Stimulated activated CD8-positive, alpha-beta memory T cell treated with anti-CD3 and anti-CD28 coated beads, Interleukin-15, amount 100 ng/mL, for 48 hours (primary cell): ENCODE measurements at regions not wholly inside any gene's neighbourhood (a gene's known extent, or its start where the extent isn't known, plus 50 kb on each side); places are given as distances from the start of the nearest gene placed in this dataset.

Source experiments
- DNase-seq, 2 donors: peaks; one replicate each; pipeline ENCODE4 v3.0.0-alpha.2; 2020; ENCODE audit warnings: low read depth in 2 of 2

DNA sequence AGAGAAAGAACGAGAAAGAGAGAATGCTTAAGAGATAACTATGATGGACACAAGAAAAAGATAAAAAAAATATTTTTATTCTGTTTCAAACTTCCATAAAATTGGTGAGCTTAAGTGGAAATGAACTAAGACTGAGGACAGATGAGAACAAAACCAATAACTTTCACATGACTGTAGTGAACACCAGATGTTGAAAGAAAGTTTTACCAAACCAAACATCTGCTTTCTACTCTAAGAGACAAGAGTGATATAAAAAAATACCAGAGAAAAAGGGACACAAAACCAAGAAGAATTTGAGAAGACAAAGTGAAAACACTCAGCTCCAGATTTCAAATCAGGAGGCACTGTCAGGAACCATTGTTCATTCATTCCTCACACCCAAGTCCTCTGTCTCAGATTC lies 147.9 kb downstream of the IMPG2 start:
- DNase-seq, result no peak

DNA sequence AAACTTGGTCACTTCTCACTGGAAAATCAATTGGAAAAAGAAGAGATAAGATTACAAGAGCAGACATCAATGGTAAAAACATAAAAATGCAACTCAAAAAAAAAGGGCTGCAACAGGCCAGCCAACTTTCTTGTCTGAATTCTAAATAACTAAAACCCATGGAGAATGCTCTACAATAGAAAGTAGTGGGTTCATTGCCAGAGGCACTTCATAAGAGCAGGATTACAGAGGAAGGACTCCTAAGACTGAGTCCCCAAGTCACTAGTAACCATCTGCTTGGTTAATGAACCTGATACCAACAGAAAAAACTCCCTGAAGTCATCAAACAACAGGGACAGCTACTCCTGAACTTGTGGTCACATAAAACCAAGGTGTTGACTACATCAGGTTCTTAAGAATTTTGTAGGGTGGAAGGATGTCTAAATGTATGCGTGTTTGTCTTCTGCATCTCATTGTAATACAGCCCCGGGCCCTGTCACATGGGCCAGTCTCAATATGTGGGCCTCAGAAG lies 148.6 kb downstream of the IMPG2 start:
- no peak for DNase-seq

DNA sequence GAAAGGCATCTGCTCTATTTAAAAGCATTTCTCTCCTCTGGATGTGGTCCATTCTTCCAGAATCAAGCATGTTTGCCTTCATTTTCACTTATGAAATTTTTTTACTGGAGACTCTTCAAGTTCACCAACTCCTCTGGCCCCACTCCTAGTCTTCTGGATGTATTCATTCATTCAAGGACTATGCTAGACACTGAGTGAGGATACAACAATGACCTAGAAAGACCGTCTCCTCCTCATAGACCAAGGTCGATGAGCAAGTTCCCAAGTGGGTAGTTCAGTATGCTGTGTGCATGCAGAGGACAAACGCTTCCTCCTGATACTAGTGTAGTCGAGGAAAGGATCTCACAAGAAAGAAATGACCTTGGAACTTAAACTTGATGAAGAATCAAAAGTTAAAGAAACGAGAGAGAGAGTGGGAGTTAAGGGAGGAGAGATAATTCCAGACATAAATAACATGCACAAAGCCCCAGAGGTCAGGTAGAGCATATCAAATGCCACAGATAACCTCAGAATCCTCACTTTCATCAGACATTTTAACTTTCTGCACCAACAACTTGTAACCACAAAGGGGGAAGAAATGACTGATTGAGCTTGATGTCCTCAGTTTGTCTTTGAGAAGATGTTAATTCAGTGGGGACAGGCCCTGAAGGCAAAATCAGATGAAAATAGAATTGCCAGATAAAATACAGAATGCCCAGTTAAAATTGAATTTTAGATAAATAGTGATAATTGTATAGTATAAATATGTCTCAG lies 149.4 kb downstream of the IMPG2 start:
- DNase-seq, result no peak

DNA sequence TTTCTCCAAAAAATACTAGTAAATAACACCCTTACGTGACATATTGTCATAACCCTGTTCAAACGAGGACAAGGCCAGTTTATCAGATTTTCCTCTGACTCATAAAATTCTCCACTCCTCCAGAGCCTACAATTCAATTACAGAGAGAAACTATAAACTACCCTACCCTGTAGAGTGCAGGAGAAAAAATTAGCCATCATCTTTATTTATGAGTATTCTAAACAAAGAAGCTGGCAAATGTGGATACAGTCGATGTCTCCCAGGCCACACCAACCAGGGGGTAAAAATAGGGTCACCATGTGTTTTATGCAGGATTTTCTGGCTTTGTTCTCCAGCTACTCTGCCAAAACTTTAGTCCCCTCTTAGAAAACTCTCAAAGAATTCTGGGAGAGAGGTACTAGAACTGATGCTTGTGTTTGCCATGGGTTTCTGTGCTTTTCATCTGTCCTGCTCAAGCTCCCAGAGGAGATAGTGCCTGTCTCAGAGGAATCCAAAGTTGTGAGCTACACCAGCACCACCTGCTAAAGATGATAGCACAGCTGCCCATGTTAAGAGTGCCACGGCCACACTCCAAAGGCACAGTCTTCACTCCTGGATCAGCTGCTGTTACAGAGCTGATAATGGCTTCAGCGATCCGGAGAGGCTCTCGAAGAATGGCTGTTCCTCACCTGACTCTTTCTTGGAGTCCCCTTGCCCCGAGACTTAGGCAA lies 150.2 kb downstream of the IMPG2 start:
- DNase-seq, result no peak

DNA sequence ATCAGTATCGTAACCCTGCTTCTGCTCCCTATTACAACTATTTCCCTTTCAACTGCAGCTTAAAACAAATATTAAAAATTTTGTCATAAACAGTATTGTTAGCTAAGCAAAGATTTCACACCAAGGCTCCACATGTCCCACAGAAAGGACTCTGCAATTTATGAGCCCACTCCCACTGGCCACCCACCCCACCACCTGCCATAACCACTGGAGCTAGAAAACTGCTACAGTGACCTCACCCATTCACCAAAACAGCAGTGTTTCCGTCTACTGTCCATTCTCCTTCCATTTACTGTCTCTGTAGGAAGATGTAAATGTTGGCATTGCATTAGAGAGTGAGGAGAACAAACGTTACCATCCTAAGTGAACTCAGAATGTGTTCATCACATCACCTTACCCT lies 150.9 kb downstream of the IMPG2 start:
- DNase-seq, result no peak

DNA sequence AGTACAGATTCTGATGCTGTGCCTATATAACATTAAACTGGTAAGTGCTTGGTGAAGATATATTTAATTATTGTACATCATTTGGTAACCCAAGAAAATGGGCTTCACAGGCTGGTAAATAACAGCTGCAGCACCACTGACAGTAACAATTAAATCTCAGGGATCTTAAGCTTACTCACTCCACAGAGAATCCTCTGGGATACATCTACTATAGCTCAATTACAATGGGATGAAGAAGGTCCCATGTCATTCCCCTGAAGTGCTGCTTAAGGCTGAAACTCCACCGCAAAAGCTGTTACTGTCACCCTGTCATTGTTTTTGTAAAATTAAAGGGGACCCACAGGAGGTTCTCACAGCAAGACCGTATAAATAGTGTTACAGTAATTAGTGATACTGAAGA lies 153.0 kb downstream of the IMPG2 start:
- no peak for DNase-seq

DNA sequence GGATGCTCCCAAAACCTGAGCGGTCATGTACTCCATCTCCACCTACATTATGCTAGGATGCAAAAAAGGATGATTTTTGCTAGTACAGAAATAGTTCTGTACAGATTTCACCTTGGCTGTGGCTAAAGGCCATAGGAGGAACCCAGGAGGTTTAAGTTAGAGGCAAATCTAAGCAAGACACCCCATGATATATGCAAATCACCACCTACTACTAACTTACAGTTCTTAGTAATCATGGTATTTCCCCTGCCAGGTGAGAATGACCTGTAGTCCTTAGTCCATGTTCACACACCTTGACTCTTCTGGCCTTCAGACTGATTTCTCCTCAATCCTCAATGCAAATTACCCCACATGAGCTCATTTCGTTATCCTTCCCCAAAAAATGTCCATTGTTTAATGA lies 154.2 kb downstream of the IMPG2 start:
- no peak for DNase-seq

DNA sequence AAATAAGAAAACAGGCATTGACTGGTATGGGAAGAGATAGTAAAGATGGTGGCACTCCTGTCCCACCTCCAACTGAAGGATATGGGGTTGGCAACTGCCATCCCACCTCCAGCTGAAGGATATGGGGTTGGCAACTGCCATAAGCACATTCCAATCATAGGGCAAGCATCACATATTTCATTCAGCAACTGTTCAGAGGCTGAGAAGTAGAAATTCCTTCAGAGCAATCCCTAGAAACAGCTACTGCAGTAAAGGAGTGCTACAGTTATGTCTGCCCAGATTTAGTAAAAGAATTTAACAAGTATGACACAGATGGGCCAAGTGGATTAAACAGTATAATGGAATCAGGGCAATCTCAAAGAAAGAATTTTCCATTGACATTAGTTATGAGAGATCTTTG lies 156.8 kb downstream of the IMPG2 start:
- no peak for DNase-seq

DNA sequence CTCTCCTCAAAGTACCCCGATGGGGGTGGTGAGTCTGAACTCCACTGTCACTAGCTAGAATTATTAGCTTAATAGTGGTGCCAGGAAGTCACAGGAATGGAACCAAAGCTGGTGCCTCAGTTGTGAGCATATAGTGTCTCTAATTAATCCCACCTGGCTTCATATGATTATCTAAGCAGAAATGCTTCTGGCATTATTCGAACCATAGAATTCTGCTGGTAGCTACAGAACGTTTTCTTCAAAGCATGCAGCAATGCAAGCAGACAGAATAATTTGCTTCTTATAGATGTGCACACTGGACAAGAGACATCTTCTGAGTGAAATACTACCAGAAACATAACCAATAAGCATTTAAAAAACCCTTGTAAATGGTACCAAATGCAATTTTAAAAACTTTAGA lies 160.9 kb downstream of the IMPG2 start:
- DNase-seq, result no peak

DNA sequence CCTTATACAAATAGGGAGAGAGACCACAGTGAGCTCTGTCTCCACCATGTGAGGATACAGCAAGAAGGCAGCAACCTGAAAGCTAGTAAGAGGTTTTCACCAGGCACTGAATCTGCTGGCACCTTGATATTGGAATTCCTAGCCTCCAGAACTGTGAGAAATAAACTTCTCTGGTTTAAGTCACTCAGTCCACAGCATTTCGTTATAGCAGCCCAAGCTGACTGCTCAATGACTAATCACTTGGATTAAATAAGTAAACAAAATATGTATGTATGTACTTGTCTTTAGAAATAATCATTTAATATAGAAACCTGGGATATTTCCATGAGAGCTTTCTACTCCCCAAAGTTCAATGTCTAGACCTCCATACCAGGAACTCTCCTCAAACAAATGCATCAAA lies 162.0 kb downstream of the IMPG2 start:
- no peak for DNase-seq

DNA sequence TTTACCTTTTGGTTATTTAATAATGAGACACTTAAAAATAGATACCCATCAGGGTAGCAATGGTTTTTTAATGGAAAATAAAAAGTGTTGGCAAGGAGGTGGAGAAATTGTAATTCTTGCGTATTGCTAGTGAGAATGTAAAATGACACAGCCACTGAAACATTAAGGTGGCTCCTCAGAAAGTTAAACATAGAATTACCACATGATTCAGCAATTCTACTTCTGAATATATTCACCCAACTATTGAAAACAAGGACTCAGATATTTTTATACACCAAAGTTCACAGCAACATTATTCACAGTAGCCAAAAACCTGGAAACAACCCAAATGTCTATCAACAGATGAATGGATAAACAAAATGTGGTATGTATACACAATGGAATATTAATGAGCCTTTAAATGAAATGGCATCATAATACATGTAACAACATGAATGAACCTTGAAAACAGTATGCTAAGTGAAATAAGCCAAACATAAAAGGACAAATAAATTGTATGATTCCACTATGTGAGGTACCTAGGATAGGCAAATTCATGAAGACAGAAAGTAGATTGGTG lies 163.5 kb downstream of the IMPG2 start:
- no peak for DNase-seq

DNA sequence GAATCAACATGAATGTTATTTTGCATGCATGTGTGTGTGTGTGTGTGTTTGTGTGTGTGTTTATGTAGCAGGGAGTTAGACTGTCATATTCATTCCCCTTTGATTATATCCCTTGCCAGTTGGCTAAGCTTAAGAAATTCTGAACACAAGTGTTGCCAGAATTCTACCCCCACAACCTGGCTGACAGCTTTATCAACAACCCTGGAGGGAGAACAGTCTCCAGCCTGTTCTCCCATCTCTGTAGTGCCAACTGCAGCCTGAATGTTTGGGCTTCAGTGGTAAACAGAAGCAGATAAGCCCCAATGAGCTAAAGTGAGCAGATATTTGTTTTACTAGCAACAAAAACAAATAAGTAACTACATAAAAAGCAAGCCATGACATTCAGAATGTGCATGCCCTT lies 162.6 kb upstream of the ABI3BP start:
- DNase-seq, result no peak

DNA sequence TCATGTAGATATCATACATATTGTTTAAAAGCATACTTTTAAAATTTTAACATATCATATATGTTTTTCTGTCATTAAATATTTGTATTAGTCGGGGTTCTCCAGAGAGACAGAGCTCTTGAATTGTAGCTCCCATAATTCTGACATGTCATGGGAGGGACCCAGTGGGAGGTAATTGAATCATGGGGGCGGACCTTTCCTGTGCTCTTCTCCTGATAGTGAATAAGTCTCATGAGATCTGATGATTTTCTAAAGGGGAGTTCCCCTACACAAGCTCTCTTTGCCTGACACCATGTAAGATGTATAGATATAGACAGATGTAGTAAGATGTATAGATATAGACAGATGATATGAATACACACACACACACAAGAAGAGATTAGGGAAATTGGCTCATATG lies 161.2 kb upstream of the ABI3BP start:
- DNase-seq, result no peak

DNA sequence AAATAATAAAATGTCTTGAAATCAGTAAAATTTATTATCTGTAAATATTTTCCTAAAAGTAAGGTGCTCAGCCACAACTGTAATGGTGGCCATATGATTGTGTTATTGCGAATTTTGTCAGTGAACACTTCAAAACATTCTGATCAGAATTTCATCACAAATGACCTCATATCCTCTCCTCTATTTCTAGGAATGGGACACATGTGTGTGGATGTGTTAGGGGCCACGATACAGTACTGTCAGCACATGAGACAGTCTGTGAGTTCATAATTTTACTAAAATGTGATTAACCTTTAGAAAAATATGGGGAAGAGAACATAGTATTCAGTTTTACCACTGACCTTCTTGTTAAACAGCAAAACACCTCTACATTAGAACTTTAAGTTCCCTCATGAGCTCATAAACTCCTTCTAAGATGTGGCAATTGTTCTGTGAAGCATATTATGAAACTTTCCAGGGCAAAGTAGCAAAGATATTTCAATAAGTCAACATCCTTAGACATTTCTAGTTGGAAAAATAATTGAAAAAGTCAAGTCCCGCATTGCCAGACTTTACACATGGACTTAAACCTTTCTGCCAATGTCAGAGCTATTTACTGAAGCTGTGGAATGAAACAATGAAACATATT lies 158.2 kb upstream of the ABI3BP start:
- DNase-seq, result no peak

DNA sequence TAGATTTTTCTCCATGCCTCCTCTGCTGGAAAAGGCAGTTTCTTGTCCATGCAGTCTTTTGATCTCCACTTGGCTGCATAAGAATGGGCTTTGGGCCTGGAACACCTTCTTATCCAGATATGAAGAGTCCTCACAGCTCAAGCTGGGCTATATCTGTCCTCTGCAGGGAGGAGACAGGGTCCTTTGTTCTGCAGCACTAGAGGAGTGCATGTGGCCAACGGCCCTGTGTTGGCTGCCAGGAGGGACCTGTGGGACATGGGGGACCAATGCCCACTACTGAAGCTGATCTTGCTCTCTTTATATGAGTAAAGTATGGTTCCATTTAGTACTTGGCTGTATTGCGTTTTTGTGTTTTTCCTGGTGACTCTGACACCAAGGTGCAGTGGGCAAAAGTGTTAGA lies 157.3 kb upstream of the ABI3BP start:
- DNase-seq, result no peak

DNA sequence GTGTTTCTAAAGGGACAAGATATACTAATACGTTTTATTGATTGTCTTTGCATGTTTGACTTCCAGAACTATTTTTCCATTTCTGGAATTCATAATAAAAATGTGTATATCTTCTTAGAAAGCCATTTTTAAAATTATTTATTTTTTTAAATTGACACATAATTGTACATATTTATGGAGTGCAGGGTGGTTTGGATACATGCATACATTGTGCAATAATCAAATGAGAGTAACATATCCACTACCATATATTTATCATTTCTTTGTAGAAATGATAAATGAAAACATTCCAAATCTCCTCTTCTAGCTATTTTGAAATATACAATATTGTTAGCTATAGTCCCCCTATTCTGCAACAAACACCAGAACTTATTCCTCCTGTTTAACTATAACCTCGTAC lies 156.5 kb upstream of the ABI3BP start:
- DNase-seq, result no peak

DNA sequence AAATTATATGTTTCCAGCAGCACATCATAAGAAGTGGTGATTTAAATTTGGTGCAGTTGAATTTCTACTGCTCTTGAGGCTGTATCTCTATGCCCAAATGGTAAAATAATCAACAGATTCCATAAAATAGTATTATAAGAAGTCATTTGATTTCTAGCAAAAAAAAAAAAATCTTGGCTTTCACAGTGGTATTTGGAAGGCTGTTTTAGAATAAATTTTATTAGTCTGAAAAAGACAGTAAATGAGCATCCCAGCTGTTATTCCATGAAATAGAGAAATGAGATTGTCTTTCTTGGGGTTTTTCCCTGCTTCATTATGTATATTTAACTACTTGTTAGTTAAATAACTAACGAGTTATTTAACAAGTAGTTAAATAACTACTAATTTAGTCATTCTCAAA lies 156.0 kb upstream of the ABI3BP start:
- no peak for DNase-seq

DNA sequence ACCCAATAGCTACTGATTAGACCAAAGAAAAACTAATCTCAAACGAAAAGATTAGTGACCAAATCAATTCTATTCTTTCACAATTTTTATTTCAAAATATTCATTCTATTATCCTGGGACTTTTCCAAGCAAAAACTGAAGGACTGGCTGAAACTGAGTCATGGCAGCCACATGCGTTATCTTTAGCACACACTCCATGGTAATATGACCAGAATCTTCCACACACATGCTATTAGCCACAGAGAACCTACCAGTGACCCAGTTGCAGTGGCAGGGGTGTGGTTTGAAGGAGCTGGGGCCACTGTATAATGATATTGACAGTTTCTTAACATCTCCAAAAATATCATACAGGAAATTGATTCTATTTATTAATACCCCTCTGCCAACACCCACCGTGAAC lies 154.8 kb upstream of the ABI3BP start:
- DNase-seq, result no peak

DNA sequence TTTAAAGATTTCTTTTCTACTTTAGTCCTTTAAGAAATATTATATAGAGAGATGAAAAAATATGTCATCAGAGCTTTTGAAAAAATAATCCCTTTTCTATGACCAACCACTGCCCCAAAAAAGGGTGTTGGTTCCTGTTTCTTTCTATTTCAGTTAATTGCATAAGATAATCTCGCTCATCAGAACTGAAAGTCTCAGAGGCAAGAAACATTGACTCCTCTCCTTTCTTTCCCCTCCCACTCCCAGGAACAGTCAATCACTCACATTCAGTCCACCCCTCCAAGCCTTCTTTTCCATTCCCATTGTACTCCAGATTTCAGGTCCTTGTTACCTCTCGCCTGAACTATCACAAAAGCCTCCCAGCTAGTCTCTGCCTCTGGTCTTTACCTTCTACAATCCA lies 153.7 kb upstream of the ABI3BP start:
- no peak for DNase-seq

DNA sequence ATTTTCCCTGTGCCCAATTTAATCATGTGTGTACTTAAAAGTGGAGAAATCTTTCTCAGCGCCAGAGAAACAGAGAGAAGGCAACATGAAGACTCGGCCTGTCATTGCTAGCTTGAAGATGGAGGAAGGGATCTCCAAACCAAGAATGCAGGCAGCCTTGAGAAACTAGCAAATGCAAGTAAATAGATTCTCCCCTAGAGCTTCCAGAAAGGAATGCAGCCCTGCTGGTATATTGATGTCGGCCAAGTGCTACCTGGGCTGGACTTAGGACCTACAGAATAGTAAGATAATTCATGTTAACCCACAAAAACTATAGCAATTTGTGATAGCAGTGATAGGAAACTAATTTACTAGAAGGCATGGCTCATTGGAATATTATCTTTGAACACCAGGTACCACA lies 150.9 kb upstream of the ABI3BP start:
- DNase-seq, result no peak

DNA sequence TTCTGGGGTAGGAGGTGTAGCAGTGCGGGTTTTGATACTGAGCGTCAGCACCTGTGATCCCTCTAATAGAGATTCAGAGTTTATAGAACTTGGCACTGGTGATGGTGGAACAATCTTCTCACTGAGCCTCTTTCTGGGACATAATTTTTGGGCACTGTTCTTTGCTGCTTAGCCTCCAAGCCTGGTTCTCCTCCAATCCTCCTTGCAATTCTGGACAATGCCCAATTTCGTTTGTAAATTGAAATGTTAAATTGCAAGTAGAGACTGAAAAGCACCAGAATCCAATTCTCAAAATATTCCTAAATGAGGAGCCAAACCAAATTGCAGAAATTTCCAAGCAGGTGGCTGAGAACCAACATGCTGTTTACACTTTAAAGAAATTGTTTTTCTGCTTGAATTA lies 149.8 kb upstream of the ABI3BP start:
- no peak for DNase-seq

DNA sequence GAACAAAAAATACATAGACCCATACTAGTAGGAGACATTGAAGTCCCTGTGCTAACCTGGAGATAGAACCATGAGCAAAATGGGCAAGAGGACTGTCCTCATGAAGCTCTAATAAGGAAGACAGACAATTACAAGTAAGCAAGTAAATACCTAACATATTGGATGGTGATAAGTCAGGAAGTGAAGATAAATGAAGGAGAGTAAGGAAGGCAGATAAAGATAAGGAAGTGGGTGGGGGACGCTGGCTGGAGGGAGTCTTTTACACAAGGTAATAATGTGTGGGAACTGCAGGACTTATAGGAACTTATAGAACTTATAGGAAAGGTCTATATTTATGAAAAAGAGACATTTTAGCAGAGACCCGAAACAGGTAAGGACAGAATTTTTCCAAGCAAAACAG lies 148.9 kb upstream of the ABI3BP start:
- no peak for DNase-seq

DNA sequence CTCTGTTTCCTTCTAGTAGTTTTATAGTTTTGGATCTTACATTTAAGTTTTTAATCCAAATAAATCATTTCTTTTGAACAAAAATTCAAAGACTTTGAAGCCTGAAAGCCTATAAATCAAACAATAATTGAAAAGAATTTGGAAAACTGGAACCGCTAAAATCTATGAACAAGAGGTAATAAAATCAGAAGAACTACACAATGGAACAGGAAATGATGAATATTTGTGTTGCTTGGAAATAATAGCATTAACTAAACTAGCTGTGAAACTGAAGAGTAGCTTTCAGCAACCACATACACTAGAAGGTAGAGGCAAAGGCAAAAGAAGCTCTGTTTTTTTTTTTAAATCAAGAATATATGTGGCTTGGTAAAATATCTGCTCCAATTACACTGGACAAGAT lies 147.9 kb upstream of the ABI3BP start:
- no peak for DNase-seq
